ENCODE measurements at regions not wholly inside any gene's neighbourhood (a gene's known extent, or its start where the extent isn't known, plus 50 kb on each side); places are given as distances from the start of the nearest gene placed in this dataset.

DNA sequence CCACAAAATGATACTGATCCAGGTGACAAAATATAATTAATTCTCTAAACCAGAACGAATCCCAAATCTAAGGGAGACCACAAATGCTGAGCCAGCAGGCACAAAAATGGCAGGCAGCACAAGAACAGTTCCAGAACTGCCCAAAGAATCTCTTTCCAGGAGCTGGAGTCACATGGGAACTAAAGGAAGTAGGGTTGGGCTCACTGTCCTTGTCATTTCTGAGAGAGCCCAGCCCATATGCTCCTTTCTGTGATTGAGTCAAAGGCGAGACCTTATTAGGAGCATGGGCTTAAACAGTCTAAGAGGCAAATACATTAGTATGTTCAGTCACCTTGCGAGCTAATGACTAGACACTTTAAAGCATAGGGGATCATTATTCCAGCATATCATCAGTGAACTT lies 327.6 kb upstream of the ARID1B start:
- no peak for TF ChIP-seq POLR2AphosphoS5 (IDR thresholded peaks at IDR 0.05)
- TF ChIP-seq EP300 (IDR thresholded peaks at IDR 0.05) = no peak
- TF ChIP-seq, protein P1, sequence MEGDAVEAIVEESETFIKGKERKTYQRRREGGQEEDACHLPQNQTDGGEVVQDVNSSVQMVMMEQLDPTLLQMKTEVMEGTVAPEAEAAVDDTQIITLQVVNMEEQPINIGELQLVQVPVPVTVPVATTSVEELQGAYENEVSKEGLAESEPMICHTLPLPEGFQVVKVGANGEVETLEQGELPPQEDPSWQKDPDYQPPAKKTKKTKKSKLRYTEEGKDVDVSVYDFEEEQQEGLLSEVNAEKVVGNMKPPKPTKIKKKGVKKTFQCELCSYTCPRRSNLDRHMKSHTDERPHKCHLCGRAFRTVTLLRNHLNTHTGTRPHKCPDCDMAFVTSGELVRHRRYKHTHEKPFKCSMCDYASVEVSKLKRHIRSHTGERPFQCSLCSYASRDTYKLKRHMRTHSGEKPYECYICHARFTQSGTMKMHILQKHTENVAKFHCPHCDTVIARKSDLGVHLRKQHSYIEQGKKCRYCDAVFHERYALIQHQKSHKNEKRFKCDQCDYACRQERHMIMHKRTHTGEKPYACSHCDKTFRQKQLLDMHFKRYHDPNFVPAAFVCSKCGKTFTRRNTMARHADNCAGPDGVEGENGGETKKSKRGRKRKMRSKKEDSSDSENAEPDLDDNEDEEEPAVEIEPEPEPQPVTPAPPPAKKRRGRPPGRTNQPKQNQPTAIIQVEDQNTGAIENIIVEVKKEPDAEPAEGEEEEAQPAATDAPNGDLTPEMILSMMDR (IDR thresholded peaks at IDR 0.05) = no peak

Data from esophagus muscularis mucosa (tissue), 4 donors.